HG03469 (cell line): ENCODE measurements at regions not wholly inside any gene's neighbourhood (a gene's known extent, or its start where the extent isn't known, plus 50 kb on each side); places are given as distances from the start of the nearest gene placed in this dataset.
"Not testable (repeated sequence)": the region's sequence is repeated elsewhere in the genome, so short reads cannot be mapped to it uniquely, and the experiment has no call there.

ENCODE experiments used
- ATAC-seq: cut with Tn5 transposase; IDR thresholded peaks from one replicate; pipeline ENCODE4 v1.9.1; 2021; ENCODE audit warnings: mild to moderate bottlenecking, moderate library complexity, moderate number of reproducible peaks; ENCODE audit not compliant: unreplicated experiment

GRCh38 chr21:5065240-5066211 lies 5455.9 kb upstream of the TPTE start:
- ATAC-seq: not testable (repeated sequence)

GRCh38 chr21:5066682-5067251 lies 5454.6 kb upstream of the TPTE start:
- not testable (repeated sequence) for ATAC-seq

- not testable (repeated sequence) for ATAC-seq
Measured at GRCh38 chr21:5067326-5068048, 5453.9 kb upstream of the TPTE start.

- not testable (repeated sequence) for ATAC-seq
Measured at GRCh38 chr21:5068649-5069048, 5452.7 kb upstream of the TPTE start.

GRCh38 chr21:5071180-5071579 lies 5450.2 kb upstream of the TPTE start:
- ATAC-seq: not testable (repeated sequence)

- not testable (repeated sequence) for ATAC-seq
Measured at GRCh38 chr21:5076854-5077253, 5444.5 kb upstream of the TPTE start.

DNA sequence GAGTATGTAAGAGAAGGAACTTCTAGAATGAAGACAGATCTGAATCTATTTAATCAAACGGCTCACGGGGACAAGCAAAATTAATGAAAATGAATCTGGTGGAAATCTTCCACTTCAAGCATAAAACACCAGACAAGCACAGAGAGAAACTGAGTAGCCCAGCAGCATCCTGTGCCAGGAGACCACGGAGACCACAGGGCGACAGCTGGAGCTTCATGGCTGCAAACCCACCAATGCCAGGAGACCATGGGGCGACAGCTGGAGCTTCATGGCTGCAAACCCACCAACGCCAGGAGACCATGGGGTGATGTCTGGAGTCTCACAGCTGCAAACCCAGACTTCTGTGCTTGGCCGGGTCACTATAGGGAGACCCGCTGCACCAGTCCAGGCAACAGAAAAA lies 5442.0 kb upstream of the TPTE start:
- not testable (repeated sequence) for ATAC-seq

DNA sequence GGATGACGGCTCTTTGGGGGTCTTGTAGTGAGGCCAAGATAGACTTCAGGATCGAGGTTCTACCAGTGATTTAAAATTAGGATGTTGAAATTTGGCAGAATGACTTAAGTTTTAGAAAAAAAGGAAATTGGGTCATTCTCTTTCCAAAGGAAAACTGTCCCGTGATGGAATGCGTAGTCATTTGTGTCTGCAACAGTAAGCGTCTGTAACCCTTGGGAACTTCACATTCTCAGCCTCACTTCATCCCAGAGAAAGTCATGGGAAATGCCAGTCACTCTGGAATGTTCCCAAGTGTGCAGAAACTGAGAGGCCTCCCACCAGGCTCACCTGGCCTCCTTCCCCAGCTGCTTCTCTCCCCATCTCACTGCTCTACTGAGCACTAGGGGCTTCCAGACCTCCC lies 5441.4 kb upstream of the TPTE start:
- not testable (repeated sequence) for ATAC-seq

- not testable (repeated sequence) for ATAC-seq
Measured at GRCh38 chr21:5084246-5084645, 5437.1 kb upstream of the TPTE start.

GRCh38 chr21:5085456-5085855 lies 5435.9 kb upstream of the TPTE start:
- not testable (repeated sequence) for ATAC-seq

DNA sequence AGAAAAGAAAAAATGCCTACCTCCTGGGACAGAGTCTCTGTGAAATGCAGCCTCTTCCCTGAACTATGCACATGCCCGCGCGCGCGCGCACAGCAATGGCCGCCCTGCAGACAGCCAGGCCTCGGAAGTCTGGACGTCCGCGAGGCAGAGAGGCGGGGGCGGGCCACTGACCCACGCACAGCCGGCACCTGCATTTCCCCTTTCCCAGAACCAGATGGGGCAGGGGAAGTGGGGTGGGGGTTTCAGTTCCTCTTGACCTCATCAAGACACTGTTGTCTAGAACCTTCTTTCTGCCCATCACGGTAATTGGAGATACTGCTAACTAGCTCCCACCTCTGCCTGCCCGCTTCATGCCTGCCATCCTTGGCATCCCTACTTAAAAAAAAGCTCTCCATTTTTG lies 5435.0 kb upstream of the TPTE start:
- ATAC-seq: not testable (repeated sequence)

DNA sequence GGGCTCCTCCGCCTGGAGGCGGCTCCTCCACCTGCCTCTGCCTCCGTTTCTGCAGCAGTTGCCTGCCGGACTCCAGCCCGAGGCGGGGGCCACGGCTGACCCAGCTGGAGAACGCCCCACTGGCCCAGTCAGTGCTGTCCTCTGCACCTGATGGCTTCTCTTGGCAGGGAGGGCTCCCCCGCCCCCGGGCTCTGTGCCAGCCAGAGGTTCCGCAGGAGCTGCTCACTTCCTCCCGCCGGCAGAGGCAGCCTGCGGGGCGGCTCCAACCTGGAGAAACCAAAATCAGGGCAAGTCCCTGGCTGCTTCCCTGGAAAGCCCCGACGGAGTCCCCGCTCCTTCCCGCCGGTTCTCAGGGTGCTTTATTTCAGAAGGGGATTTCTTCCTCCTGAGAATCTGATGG lies 5432.6 kb upstream of the TPTE start:
- not testable (repeated sequence) for ATAC-seq

DNA sequence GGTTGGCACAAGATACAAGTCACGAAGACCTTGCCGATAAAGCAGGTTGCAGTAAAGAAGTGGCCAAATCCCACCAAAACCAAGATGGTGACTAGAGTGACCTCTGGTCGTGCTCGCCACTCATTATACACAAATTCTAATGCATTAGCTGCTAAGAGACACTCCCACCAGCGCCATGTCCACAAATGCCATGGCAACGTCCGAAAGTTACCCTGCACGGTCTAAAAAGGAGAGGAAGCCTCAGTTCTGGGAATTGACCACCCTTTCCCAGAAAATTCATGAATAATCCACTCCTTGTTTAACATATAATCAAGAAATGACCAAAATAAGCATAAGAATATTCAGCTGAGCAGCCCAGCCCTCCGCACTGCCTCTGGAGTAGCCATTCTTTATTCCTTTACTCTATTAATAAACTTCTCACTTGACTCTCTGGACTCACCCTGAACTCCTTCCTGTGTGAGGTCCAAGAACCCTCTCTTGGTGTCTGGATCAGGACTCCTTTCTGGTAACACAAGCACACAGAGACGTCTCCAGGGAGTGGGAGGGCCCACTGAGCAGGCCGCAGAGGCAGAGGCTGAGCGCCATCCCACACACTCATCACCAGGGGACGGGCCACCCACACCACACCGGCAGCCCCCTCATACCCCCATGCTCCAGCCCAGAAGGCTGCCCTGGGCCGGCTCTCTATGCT lies 5431.8 kb upstream of the TPTE start:
- not testable (repeated sequence) for ATAC-seq

DNA sequence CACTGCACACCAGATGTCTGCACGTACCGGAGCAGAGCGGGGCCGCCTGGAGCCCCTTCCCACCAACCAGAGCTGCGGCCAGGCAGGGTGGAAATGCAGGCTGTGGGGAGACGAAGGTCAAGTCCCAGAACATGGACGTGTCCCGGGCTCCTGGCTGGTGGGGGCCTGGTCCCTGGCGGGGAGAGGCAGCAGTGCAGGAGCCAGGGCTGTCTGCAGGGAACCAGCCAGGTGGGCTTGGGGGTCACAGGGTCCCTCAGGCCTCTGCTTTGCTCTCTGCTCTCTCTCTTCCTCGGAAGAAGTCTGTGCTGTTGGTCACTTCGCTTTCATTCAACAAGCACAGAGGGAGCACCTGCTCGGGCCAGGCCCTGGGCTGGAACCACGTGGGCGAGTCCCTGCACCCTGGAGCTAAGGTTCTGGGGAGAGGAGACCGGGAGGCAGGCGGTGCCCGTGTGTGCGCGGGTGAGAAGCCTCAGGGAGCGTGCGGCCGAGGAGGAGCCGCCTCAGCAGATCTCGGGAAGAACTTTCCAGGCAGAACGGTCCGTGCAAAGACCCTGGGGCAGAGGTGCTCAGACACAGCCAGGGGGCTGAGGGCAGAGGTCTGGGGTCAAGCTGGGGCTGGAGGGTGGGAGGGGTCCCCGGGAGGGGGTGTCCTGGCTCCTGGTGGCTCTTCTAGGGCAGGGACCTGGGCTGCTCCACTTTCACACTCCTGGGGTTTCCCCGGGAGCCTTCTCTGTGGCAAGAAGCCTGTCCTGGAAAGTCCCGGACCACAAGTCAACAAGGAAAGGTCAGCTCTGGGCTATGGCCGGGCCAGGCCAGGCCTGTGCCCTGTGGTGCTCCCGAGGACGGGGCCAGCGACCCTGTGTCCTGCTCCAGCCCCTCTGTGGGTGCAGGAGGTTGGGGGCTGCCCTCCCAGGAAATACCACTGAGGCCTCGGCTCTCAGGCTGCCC lies 5431.0 kb upstream of the TPTE start:
- ATAC-seq: not testable (repeated sequence)

DNA sequence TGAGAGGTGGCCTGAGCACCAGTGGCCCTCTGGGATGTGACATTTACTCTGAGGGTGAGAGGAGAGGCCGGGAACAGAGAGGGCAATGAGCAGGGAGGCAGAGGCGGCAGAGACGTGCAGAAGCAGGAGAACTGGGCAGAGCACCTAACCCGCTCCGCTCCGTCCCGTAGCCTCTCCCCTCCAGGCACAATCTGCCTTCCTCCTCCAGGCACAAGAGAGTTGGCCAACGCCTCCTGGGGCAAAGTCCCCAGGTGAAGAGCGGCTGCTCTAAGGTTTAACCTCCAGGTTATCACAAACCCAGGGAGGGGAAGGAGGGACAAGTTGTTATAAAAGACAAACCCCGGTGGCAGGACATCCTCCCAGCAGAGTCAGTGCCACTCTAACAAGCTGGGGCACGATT lies 5430.1 kb upstream of the TPTE start:
- not testable (repeated sequence) for ATAC-seq

- ATAC-seq: not testable (repeated sequence)
Measured at GRCh38 chr21:5095628-5096027, 5425.8 kb upstream of the TPTE start.

DNA sequence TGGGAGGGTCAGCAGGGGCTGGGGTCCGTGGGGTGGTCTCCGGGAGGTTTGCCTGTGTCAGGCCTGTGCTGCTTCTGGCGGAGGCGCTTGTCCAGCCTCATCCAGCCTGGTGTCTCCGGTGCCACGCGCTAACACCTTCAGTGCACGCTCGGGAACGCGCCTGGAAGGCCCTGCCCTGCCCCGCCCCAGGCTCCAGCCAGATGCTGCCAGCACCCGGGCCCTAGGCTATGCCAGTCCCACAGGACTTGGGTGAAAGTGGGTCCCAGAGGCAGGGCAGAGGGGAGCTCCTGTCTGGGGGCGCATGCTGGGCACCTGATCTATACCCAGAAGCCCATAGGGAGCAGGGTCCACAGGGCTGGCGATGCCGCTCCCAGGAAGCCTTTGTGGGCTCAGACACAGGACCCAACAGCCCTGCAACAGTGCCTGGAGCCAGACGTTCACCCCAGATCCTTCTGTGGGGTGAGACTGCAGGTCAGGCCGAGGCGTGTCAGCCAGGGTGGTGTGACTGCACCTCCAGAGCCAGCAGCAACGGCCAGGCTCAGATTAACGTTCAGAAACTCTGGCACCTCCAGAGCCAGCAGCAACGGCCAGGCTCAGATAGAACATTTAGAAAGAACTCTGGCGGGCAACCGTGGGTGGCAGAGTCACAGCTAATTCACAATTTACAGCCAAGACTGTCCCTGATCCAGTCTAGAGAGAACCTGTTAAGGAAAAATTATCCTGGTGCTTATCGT lies 5423.2 kb upstream of the TPTE start:
- ATAC-seq: not testable (repeated sequence)

GRCh38 chr21:5100604-5101174 lies 5420.7 kb upstream of the TPTE start:
- ATAC-seq: not testable (repeated sequence)

DNA sequence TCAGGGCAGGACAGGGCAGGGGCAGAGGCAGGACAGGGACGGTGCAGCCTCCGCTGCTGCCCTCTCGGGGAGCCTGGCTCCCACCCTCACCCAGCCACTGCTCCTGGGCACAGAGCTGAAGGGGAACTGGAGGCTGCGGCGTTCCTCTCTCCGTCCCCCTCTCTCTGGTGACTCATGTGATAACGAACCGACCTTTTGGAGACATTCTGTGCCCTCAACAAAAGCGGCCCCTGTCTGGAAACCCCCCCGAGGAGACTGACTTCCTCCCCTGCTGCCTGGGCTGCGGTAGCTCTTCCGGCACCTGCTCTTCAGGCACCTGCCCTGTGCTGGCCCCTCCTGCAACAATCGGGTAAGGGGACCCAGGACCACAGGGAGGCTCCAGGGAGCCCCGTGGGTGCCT lies 5419.6 kb upstream of the TPTE start:
- ATAC-seq: peak; percentile 38
